HEK293 (cell line): ENCODE measurements at regions not wholly inside any gene's neighbourhood (a gene's known extent, or its start where the extent isn't known, plus 50 kb on each side); places are given as distances from the start of the nearest gene placed in this dataset.

Experiments used
- KLF16 ChIP-seq: fragments of 450-650 bp; formaldehyde crosslinking; IDR thresholded peaks from 2 replicates; pipeline ENCODE4 v1.5.1; 2017; ENCODE audit warnings: missing biosample characterization, missing genetic modification characterization
- ZNF133 ChIP-seq: fragments of 450-650 bp; formaldehyde crosslinking; IDR thresholded peaks from 2 replicates; pipeline ENCODE4 v1.5.1; 2016; ENCODE audit warnings: missing biosample characterization, missing genetic modification characterization
- ZNF639 ChIP-seq: fragments of 450-650 bp; formaldehyde crosslinking; IDR thresholded peaks from 2 replicates; pipeline ENCODE4 v1.5.1; 2016; ENCODE audit warnings: missing biosample characterization, missing genetic modification characterization
- TF ChIP-seq, protein P1 (sequence below): fragments of 450-650 bp; IDR thresholded peaks from 2 replicates; pipeline ENCODE4 v1.5.1; 2018; ENCODE audit warnings: missing biosample characterization, missing genetic modification characterization

DNA sequence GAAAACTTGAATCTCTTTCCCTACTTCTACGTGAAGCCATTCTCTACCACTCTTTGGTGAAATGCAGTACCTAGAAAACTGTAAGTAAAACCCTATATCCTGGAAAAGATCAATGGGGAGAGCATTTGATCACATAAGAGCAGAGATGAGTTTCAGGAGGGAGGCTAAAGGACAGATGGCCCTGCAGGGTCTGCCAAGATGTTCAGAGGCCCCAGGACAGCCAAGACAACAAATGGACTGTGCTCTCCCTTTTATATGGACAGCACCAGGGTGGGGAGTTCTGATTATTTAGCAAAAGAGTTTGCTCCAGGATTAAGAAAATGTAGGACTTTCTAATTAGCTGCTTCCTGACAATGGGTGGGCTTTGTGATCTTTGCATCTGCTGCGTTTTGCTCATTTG is 101.7 kb downstream of the DCK start:
- TF ChIP-seq KLF16 (no peak), ZNF639 (no peak), ZNF133 (tag by site-specific recombination) (no peak)
- TF ChIP-seq, protein P1, sequence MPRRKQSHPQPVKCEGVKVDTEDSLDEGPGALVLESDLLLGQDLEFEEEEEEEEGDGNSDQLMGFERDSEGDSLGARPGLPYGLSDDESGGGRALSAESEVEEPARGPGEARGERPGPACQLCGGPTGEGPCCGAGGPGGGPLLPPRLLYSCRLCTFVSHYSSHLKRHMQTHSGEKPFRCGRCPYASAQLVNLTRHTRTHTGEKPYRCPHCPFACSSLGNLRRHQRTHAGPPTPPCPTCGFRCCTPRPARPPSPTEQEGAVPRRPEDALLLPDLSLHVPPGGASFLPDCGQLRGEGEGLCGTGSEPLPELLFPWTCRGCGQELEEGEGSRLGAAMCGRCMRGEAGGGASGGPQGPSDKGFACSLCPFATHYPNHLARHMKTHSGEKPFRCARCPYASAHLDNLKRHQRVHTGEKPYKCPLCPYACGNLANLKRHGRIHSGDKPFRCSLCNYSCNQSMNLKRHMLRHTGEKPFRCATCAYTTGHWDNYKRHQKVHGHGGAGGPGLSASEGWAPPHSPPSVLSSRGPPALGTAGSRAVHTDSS (tag by site-specific recombination), result no peak
